H1 (cell line): ENCODE measurements at regions not wholly inside any gene's neighbourhood (a gene's known extent, or its start where the extent isn't known, plus 50 kb on each side); places are given as distances from the start of the nearest gene placed in this dataset.

Source experiments
- CTCF ChIA-PET: fragments of 300-600 bp; sonication (Branson Sonifier 250); formaldehyde crosslinking; loops from one replicate; lab custom pipeline; 2021; ENCODE audit not compliant: partially characterized antibody; lab: Charles Lee
- POLR2A ChIA-PET: fragments of 300-600 bp; sonication (Branson Sonifier 250); formaldehyde crosslinking; loops from one replicate; lab custom pipeline; 2021; ENCODE audit warnings: inconsistent platforms; ENCODE audit not compliant: partially characterized antibody; lab: Charles Lee
- DNase-seq, 2 experiments: peaks; one replicate each; pipeline versions ENCODE4 v3.0.0 to v3.0.0-alpha.2; 2010 to 2022; ENCODE audit warnings: low spot score in 2 of 2, low read depth in 1 of 2, mixed read lengths in 1 of 2
- FAIRE-seq: peaks from 2 replicates; lab custom pipeline; 2011; peaks lifted over from hg19 to GRCh38; lab: Jason Lieb, UNC
- H2AFZ ChIP-seq: 2 replicates; pipeline ENCODE4 v1.8.1; 2012; ENCODE audit warnings: low read length, inconsistent platforms
- H2AK5ac ChIP-seq: 2 replicates; pipeline ENCODE4 v1.6.1; 2013; ENCODE audit warnings: low read depth, low read length
- H2BK120ac ChIP-seq: replicated peaks from 2 replicates; pipeline ENCODE3; 2013; ENCODE audit warnings: low read depth, low read length, inconsistent platforms
- H2BK12ac ChIP-seq: 2 replicates; pipeline ENCODE4 v1.6.1; 2013; ENCODE audit warnings: low read depth, low read length
- H2BK15ac ChIP-seq: 2 replicates; pipeline ENCODE4 v1.6.1; 2013; ENCODE audit warnings: low read length
- H2BK20ac ChIP-seq: 2 replicates; pipeline ENCODE4 v1.6.1; 2013; ENCODE audit warnings: low read length
- H2BK5ac ChIP-seq: 2 replicates; pipeline ENCODE4 v1.6.1; 2013; ENCODE audit warnings: low read depth, low read length
- H3K14ac ChIP-seq: 2 replicates; pipeline ENCODE4 v1.6.1; 2013; ENCODE audit warnings: inconsistent platforms; ENCODE audit not compliant: insufficient read length
- H3K18ac ChIP-seq: 2 replicates; pipeline ENCODE4 v1.6.1; 2013; ENCODE audit warnings: low read length; ENCODE audit errors: extremely low read depth
- H3K23ac ChIP-seq: 2 replicates; pipeline ENCODE4 v1.6.1; 2013; ENCODE audit warnings: inconsistent platforms; ENCODE audit not compliant: insufficient read length
- H3K23me2 ChIP-seq: 2 replicates; pipeline ENCODE4 v1.6.1; 2013; ENCODE audit warnings: low read depth, low read length
- H3K27ac ChIP-seq: 2 replicates; pipeline ENCODE4 v1.6.1; 2011; ENCODE audit warnings: low read depth, low read length, inconsistent platforms
- H3K27me3 ChIP-seq, 4 experiments: replicated peaks in 1 of 4; 1 replicate in 1 of 4; 2 replicates in 3 of 4; pipeline versions ENCODE4 v1.6.1 to v1.8.1; 2011 to 2013; ENCODE audit warnings: low read length in 3 of 4, mild to moderate bottlenecking in 3 of 4, inconsistent platforms in 2 of 4, mixed read lengths in 2 of 4, moderate library complexity in 1 of 4; ENCODE audit not compliant: control insufficient read depth in 3 of 4, insufficient read depth in 3 of 4; ENCODE audit errors: extremely low read depth in 1 of 4
- H3K36me3 ChIP-seq, 4 experiments: 2 replicates each; pipeline versions ENCODE4 v1.6.1 to v1.8.1; 2011 to 2013; ENCODE audit warnings: mild to moderate bottlenecking in 4 of 4, low read length in 3 of 4, moderate library complexity in 2 of 4, control low read depth in 1 of 4, inconsistent platforms in 1 of 4; ENCODE audit not compliant: insufficient read depth in 4 of 4, control insufficient read depth in 2 of 4
- H3K4ac ChIP-seq: replicated peaks from 2 replicates; pipeline ENCODE3; 2013; ENCODE audit warnings: low read length, low read depth, mixed read lengths, inconsistent platforms; ENCODE audit not compliant: insufficient read length
- H3K4me1 ChIP-seq, 4 experiments: replicated peaks in 1 of 4; 1 replicate in 1 of 4; 2 replicates in 3 of 4; pipeline versions ENCODE4 v1.6.1 to v1.8.1; 2011 to 2013; ENCODE audit warnings: low read length in 3 of 4, inconsistent platforms in 2 of 4, mixed read lengths in 1 of 4; ENCODE audit not compliant: insufficient read depth in 4 of 4, control insufficient read depth in 3 of 4
- H3K4me2 ChIP-seq, 2 experiments: 2 replicates each; pipeline versions ENCODE4 v1.6.1 to v1.8.1; 2011 to 2013; ENCODE audit warnings: low read depth in 2 of 2, low read length in 2 of 2, control low read depth in 1 of 2, inconsistent platforms in 1 of 2, mild to moderate bottlenecking in 1 of 2; ENCODE audit not compliant: insufficient read depth in 1 of 2
- H3K4me3 ChIP-seq, 4 experiments: fragments of 200-600, 300-600 bp in 1 of 4; sonication (generic), shearing (Covaris generic), sonication (Bioruptor Twin) in 1 of 4; 2 replicates each; pipeline versions ENCODE4 v1.5.1 to v1.8.1; 2011 to 2016; ENCODE audit warnings: low read length in 4 of 4, low read depth in 3 of 4, control low read depth in 2 of 4, inconsistent platforms in 2 of 4, mild to moderate bottlenecking in 2 of 4, mixed read lengths in 1 of 4, moderate library complexity in 1 of 4; ENCODE audit not compliant: insufficient read depth in 2 of 4; ENCODE audit errors: extremely low read depth in 1 of 4
- H3K56ac ChIP-seq: replicated peaks from 2 replicates; pipeline ENCODE3; 2013; ENCODE audit warnings: low read depth, mild to moderate bottlenecking, mixed read lengths, low read length, inconsistent platforms; ENCODE audit not compliant: insufficient read length
- H3K79me1 ChIP-seq: 2 replicates; pipeline ENCODE4 v1.6.1; 2013; ENCODE audit warnings: low read depth, low read length, control low read depth
- H3K79me2 ChIP-seq, 2 experiments: 2 replicates each; pipeline versions ENCODE4 v1.6.1 to v1.8.1; 2012 to 2013; ENCODE audit warnings: low read length in 2 of 2, mild to moderate bottlenecking in 2 of 2, inconsistent platforms in 1 of 2; ENCODE audit not compliant: insufficient read depth in 2 of 2, control insufficient read depth in 1 of 2
- H3K9ac ChIP-seq, 4 experiments: replicated peaks in 1 of 4; 1 replicate in 1 of 4; 2 replicates in 3 of 4; pipeline versions ENCODE4 v1.6.1 to v1.8.1; 2011 to 2013; ENCODE audit warnings: low read depth in 3 of 4, low read length in 3 of 4, control low read depth in 2 of 4, mild to moderate bottlenecking in 2 of 4, moderate library complexity in 2 of 4, inconsistent platforms in 1 of 4; ENCODE audit errors: extremely low read depth in 1 of 4
- H3K9me3 ChIP-seq, 2 experiments: 2 replicates each; pipeline versions ENCODE4 v1.6.1 to v1.8.1; 2012 to 2013; ENCODE audit warnings: mild to moderate bottlenecking in 2 of 2, moderate library complexity in 2 of 2, control low read depth in 1 of 2, inconsistent platforms in 1 of 2, low read depth in 1 of 2, low read length in 1 of 2, mixed read lengths in 1 of 2; ENCODE audit not compliant: insufficient read depth in 2 of 2
- H4K20me1 ChIP-seq, 2 experiments: replicated peaks in 1 of 2; 2 replicates each; pipeline versions ENCODE3 to v1.8.1; 2011 to 2013; ENCODE audit warnings: inconsistent platforms in 2 of 2, low read length in 2 of 2, mild to moderate bottlenecking in 1 of 2; ENCODE audit not compliant: insufficient read depth in 2 of 2, control insufficient read depth in 1 of 2
- H4K5ac ChIP-seq: 2 replicates; pipeline ENCODE4 v1.6.1; 2013; ENCODE audit warnings: low read length, low read depth, mixed read lengths, inconsistent platforms; ENCODE audit not compliant: insufficient read length
- H4K8ac ChIP-seq: 2 replicates; pipeline ENCODE4 v1.8.0; 2013; ENCODE audit warnings: mild to moderate bottlenecking, moderate library complexity, low read length, inconsistent platforms; ENCODE audit not compliant: insufficient read depth; ENCODE audit errors: extremely low read depth
- H4K91ac ChIP-seq: replicated peaks from 2 replicates; pipeline ENCODE3; 2013; ENCODE audit warnings: low read length, mixed read lengths, inconsistent platforms; ENCODE audit not compliant: insufficient read length
- CHD1 ChIP-seq: IDR thresholded peaks from 2 replicates; pipeline ENCODE4 v1.6.1; 2012; ENCODE audit warnings: low read depth, low read length, improper control_type of control experiment
- EGR1 ChIP-seq: IDR thresholded peaks from 2 replicates; pipeline ENCODE4 v1.6.1; 2011; ENCODE audit warnings: low read depth, low read length, borderline replicate concordance
- NRF1 ChIP-seq: IDR thresholded peaks from 2 replicates; pipeline ENCODE4 v1.6.1; 2011; ENCODE audit warnings: mild to moderate bottlenecking, low read depth, low read length, improper control_type of control experiment
- PHF8 ChIP-seq: fragments of 200-600 bp; sonication (generic); conservative IDR thresholded peaks from 2 replicates; pipeline ENCODE4 v1.7.1; 2012; ENCODE audit warnings: low read depth, mild to moderate bottlenecking, inconsistent platforms, low read length, moderate library complexity
- POLR2A ChIP-seq, 2 experiments: IDR thresholded peaks; 1 replicate in 1 of 2; 2 replicates in 1 of 2; pipeline ENCODE4 v1.6.1; 2011; ENCODE audit warnings: low read depth in 2 of 2, low read length in 2 of 2, mild to moderate bottlenecking in 2 of 2; ENCODE audit errors: control extremely low read depth in 1 of 2
- POLR2AphosphoS5 ChIP-seq: IDR thresholded peaks from 2 replicates; pipeline ENCODE4 v1.6.1; 2011; ENCODE audit warnings: low read depth, low read length
- RNF2 ChIP-seq: fragments of 200-900, 300-1000 bp; sonication (generic); IDR thresholded peaks from 2 replicates; pipeline ENCODE4 v1.7.1; 2016; ENCODE audit warnings: borderline replicate concordance, low read depth, mild to moderate bottlenecking, antibody characterized with exemption, low read length; ENCODE audit not compliant: poor library complexity, severe bottlenecking; ENCODE audit errors: missing control alignments
- SIX5 ChIP-seq: IDR thresholded peaks from 2 replicates; pipeline ENCODE4 v1.6.1; 2011; ENCODE audit warnings: mild to moderate bottlenecking, low read depth, low read length
- TCF12 ChIP-seq: IDR thresholded peaks from 2 replicates; pipeline ENCODE4 v1.6.1; 2011; ENCODE audit warnings: low read depth, mild to moderate bottlenecking, low read length
- whole genome bisulfite sequencing, 2 experiments: shearing (Covaris generic) in 1 of 2; methylation state at CpG; one replicate each; pipeline versions ENCODE4 v1.1.6 to v1.1.7; 2013 to 2015; ENCODE audit warnings: low lambda C conversion rate in 2 of 2, mixed read lengths in 2 of 2, inconsistent platforms in 1 of 2, low coverage in 1 of 2, missing lambda C conversion rate in 1 of 2; ENCODE audit not compliant: insufficient replicate concordance in 2 of 2, insufficient coverage in 1 of 2, insufficient read length in 1 of 2; ENCODE audit errors: extremely low coverage in 1 of 2, missing lambda C conversion rate in 1 of 2; 5-methylcytosine and 5-hydroxymethylcytosine counted together
- TF ChIP-seq, protein P1 (sequence below): IDR thresholded peaks from 2 replicates; pipeline ENCODE4 v1.6.1; 2012; ENCODE audit warnings: inconsistent platforms

GRCh38 chr1:82582347-82582746 lies 781.6 kb downstream of the ADGRL2 start:
- H2BK120ac ChIP-seq, result no peak overlapping the region
- H3K23me2 ChIP-seq, result no peaks in the 10 kb centered on the region
- no peak overlapping the region for H3K18ac ChIP-seq
- H2BK5ac ChIP-seq, result no peak overlapping the region
- no peak overlapping the region for H2AK5ac ChIP-seq
- H3K9ac ChIP-seq, result no peak overlapping the region
- DNase-seq (no peak), FAIRE-seq (no peak)
- no peak overlapping the region for H3K56ac ChIP-seq
- no peak overlapping the region for H4K8ac ChIP-seq
- H3K27ac ChIP-seq, result no peak overlapping the region
- H3K4me1 ChIP-seq, result no peaks in the 10 kb centered on the region
- no peaks in the 10 kb centered on the region for H4K20me1 ChIP-seq
- no peaks in the 10 kb centered on the region for H3K79me2 ChIP-seq
- H3K4ac ChIP-seq, result no peak overlapping the region
- H3K9me3 ChIP-seq, result no peaks in the 10 kb centered on the region
- 77% methylated on average over 3 of the region's 3 CpGs; no CpG with 5 or more reads in 1 of the 2 experiments for WGBS, 2 experiments
- POLR2A ChIA-PET, result no interaction called here
- no peaks in the 10 kb centered on the region for H3K36me3 ChIP-seq
- no peak overlapping the region for H2AFZ ChIP-seq
- no peak overlapping the region for H4K5ac ChIP-seq
- H3K14ac ChIP-seq, result no peak overlapping the region
- H2BK20ac ChIP-seq, result no peak overlapping the region
- H3K27me3 ChIP-seq, result no peaks in the 10 kb centered on the region
- no peak overlapping the region for H3K23ac ChIP-seq
- no peak overlapping the region for H4K91ac ChIP-seq
- H2BK15ac ChIP-seq, result no peak overlapping the region
- H3K79me1 ChIP-seq, result no peaks in the 10 kb centered on the region
- no peak overlapping the region for H3K4me3 ChIP-seq
- no peak overlapping the region for H3K4me2 ChIP-seq
- H2BK12ac ChIP-seq, result no peak overlapping the region
- CTCF ChIA-PET, result no interaction called here
- TF ChIP-seq RNF2 (no peak), TCF12 (no peak), PHF8 (no peak), SIX5 (no peak), CHD1 (no peak), NRF1 (no peak), POLR2AphosphoS5 (no peak), POLR2A (IDR thresholded peaks at IDR 0.05; ENCODE audit: control extremely low read depth in 1 of 2, low read depth in 2 of 2, low read length in 2 of 2) (no peak), EGR1 (no peak)
- TF ChIP-seq, protein P1, sequence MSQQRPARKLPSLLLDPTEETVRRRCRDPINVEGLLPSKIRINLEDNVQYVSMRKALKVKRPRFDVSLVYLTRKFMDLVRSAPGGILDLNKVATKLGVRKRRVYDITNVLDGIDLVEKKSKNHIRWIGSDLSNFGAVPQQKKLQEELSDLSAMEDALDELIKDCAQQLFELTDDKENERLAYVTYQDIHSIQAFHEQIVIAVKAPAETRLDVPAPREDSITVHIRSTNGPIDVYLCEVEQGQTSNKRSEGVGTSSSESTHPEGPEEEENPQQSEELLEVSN, result no peak
